ENCODE measurements at regions not wholly inside any gene's neighbourhood (a gene's known extent, or its start where the extent isn't known, plus 50 kb on each side); places are given as distances from the start of the nearest gene placed in this dataset.

DNA sequence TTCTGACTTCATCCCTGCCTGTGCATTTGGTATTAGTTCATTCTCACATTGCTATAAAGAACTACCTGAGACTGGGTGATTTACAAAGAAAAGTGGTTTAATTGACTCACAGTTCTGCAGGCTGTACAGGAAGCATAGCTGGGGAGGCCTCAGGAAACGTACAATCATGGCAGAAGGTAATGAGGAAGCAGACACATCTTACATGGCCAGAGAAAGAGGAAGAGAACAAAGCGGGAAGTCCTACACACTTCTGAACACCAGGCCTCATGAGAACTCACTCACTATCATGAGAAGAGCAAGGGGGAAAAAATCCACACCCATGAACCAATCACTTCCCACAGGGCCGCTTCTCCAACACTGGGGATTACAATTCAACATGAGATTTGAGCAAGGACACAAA, 303.9 kb downstream of the CBLN4 start:
- Histone ChIP-seq H3K4me1 (ENCODE audit: insufficient read depth) (no peaks in the 10 kb centered on the region), H2AFZ (no peak overlapping the region), H3K4me3 (no peak overlapping the region), H3K36me3 (replicated peaks; ENCODE audit: insufficient read depth, low read depth) (no peaks in the 10 kb centered on the region), H3K9me3 (ENCODE audit: low read depth) (no peaks in the 10 kb centered on the region), H4K20me1 (ENCODE audit: insufficient read depth, poor library complexity, severe bottlenecking) (no peaks in the 10 kb centered on the region), H3K9me2 (replicated peaks; ENCODE audit: insufficient read depth) (no peaks in the 10 kb centered on the region), H3K27me3 (no peaks in the 10 kb centered on the region), H3K4me2 (no peak overlapping the region), H3K27ac (no peak overlapping the region), H3K79me2 (no peaks in the 10 kb centered on the region)
- WGBS (ENCODE audit: low lambda C conversion rate, missing lambda C conversion rate): 93% methylated on average over 3 of the region's 3 CpGs
- TF ChIP-seq EZH2phosphoT487 (IDR thresholded peaks at IDR 0.05; ENCODE audit: low read depth, severe bottlenecking, unreplicated experiment) (no peak), EZH2 (IDR thresholded peaks at IDR 0.05; ENCODE audit: borderline replicate concordance) (no peak)
- TF ChIP-seq, protein P1, sequence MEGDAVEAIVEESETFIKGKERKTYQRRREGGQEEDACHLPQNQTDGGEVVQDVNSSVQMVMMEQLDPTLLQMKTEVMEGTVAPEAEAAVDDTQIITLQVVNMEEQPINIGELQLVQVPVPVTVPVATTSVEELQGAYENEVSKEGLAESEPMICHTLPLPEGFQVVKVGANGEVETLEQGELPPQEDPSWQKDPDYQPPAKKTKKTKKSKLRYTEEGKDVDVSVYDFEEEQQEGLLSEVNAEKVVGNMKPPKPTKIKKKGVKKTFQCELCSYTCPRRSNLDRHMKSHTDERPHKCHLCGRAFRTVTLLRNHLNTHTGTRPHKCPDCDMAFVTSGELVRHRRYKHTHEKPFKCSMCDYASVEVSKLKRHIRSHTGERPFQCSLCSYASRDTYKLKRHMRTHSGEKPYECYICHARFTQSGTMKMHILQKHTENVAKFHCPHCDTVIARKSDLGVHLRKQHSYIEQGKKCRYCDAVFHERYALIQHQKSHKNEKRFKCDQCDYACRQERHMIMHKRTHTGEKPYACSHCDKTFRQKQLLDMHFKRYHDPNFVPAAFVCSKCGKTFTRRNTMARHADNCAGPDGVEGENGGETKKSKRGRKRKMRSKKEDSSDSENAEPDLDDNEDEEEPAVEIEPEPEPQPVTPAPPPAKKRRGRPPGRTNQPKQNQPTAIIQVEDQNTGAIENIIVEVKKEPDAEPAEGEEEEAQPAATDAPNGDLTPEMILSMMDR (IDR thresholded peaks at IDR 0.05; ENCODE audit: poor library complexity): no peak
- no peak for DNase-seq (ENCODE audit: low spot score)

DNA sequence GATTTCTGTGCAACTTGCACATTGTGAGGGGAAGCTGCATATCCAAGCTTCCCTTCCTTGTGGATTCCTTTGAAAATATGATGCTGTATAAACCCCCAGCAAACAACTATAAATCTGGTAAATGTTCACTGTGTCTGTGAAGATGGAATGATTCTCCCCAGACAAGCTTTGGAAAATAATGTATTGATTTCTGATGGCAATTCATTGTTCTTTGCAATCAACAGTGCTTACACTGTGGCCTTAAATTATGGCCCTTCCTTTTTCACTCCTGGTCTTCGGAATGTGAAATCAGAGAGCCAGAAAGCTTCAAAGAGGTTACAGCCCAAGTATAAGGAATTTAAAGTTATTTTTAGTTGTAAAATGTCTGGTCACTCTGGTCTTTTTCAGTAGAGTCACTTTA, 308.8 kb downstream of the CBLN4 start:
- DNase-seq (ENCODE audit: low spot score): no peak
- Histone ChIP-seq H3K79me2 (no peaks in the 10 kb centered on the region), H3K4me1 (ENCODE audit: insufficient read depth) (no peaks in the 10 kb centered on the region), H3K9me3 (ENCODE audit: low read depth) (no peaks in the 10 kb centered on the region), H3K9me2 (replicated peaks; ENCODE audit: insufficient read depth) (no peaks in the 10 kb centered on the region), H3K36me3 (replicated peaks; ENCODE audit: insufficient read depth, low read depth) (no peaks in the 10 kb centered on the region), H2AFZ (no peak overlapping the region), H3K4me2 (no peak overlapping the region), H3K27ac (no peak overlapping the region), H3K4me3 (no peak overlapping the region), H3K27me3 (no peaks in the 10 kb centered on the region), H4K20me1 (ENCODE audit: insufficient read depth, poor library complexity, severe bottlenecking) (no peaks in the 10 kb centered on the region)
- TF ChIP-seq EZH2 (IDR thresholded peaks at IDR 0.05; ENCODE audit: borderline replicate concordance): no peak
- TF ChIP-seq EZH2phosphoT487 (IDR thresholded peaks at IDR 0.05; ENCODE audit: low read depth, severe bottlenecking, unreplicated experiment): no peak
- TF ChIP-seq, protein P1 (IDR thresholded peaks at IDR 0.05; ENCODE audit: poor library complexity): no peak
- WGBS (ENCODE audit: low lambda C conversion rate, missing lambda C conversion rate): 56% methylated on average over 1 of the region's 1 CpG

DNA sequence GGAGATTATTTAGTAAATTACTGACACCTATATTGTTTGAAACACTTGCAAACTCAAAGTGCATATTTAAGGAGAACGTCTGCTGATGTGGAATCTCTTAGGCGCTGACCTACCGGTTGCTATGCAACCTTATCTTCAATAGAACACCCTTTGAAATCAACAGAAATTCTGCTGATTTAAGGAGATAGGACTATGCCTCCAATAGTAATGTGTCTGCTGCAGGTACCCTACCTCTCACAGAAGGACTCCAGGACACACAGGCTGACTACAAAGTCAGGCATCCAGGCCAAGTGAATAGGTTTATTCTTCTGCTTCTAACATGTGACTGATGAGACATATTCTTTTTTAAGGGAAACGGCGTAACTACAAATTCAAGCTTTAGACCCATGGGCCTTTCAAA, 311.7 kb downstream of the CBLN4 start:
- H3K9me3 ChIP-seq (ENCODE audit: low read depth): no peaks in the 10 kb centered on the region
- peak; percentile 21 for DNase-seq (ENCODE audit: low spot score)
- no peak for TF ChIP-seq EZH2phosphoT487 (IDR thresholded peaks at IDR 0.05; ENCODE audit: low read depth, severe bottlenecking, unreplicated experiment)
- TF ChIP-seq, protein P1 (IDR thresholded peaks at IDR 0.05; ENCODE audit: poor library complexity): no peak
- TF ChIP-seq EZH2 (IDR thresholded peaks at IDR 0.05; ENCODE audit: borderline replicate concordance): no peak
- no peaks in the 10 kb centered on the region for H3K9me2 ChIP-seq (replicated peaks; ENCODE audit: insufficient read depth)
- no peaks in the 10 kb centered on the region for H3K27me3 ChIP-seq
- 39% methylated on average over 5 of the region's 5 CpGs for WGBS (ENCODE audit: low lambda C conversion rate, missing lambda C conversion rate)
- H3K79me2 ChIP-seq: no peaks in the 10 kb centered on the region
- H3K27ac ChIP-seq: no peak overlapping the region
- H2AFZ ChIP-seq: no peak overlapping the region
- H3K4me1 ChIP-seq (ENCODE audit: insufficient read depth): no peaks in the 10 kb centered on the region
- no peak overlapping the region for H3K4me3 ChIP-seq
- H3K4me2 ChIP-seq: peak overlapping the region; percentile 27
- no peaks in the 10 kb centered on the region for H3K36me3 ChIP-seq (replicated peaks; ENCODE audit: insufficient read depth, low read depth)
- no peaks in the 10 kb centered on the region for H4K20me1 ChIP-seq (ENCODE audit: insufficient read depth, poor library complexity, severe bottlenecking)

DNA sequence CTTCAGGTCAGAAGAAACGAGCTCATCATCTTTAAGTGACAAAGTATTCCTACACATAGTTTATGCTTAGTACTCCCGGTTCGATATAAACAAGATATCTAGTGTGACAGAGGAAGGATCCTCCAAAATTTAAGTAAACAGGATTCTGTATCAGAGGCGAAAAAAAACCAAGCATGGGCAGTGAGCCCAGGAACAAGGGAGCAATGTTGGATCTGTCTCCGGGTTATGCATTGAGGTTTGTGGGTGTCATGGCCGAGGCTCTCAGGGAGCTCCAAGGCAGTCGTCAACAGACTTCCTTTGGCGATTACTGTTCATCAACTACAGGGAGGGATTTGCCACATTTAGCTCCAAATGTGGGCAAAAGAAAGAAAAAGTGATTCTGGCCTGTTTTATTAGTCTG, 319.5 kb downstream of the CBLN4 start:
- Histone ChIP-seq H3K4me2 (no peak overlapping the region), H3K9me3 (ENCODE audit: low read depth) (no peaks in the 10 kb centered on the region), H3K27ac (no peak overlapping the region), H4K20me1 (ENCODE audit: insufficient read depth, poor library complexity, severe bottlenecking) (no peaks in the 10 kb centered on the region), H3K79me2 (no peaks in the 10 kb centered on the region), H3K9me2 (replicated peaks; ENCODE audit: insufficient read depth) (no peaks in the 10 kb centered on the region), H3K36me3 (replicated peaks; ENCODE audit: insufficient read depth, low read depth) (no peaks in the 10 kb centered on the region), H3K27me3 (no peaks in the 10 kb centered on the region), H3K4me3 (no peak overlapping the region), H2AFZ (no peak overlapping the region), H3K4me1 (ENCODE audit: insufficient read depth) (no peaks in the 10 kb centered on the region)
- WGBS (ENCODE audit: low lambda C conversion rate, missing lambda C conversion rate): 86% methylated on average over 8 of the region's 8 CpGs
- TF ChIP-seq, protein P1 (IDR thresholded peaks at IDR 0.05; ENCODE audit: poor library complexity): no peak
- no peak for TF ChIP-seq EZH2phosphoT487 (IDR thresholded peaks at IDR 0.05; ENCODE audit: low read depth, severe bottlenecking, unreplicated experiment)
- no peak for TF ChIP-seq EZH2 (IDR thresholded peaks at IDR 0.05; ENCODE audit: borderline replicate concordance)
- DNase-seq (ENCODE audit: low spot score): no peak
